Uterus (tissue), 2 donors: ENCODE measurements at regions not wholly inside any gene's neighbourhood (a gene's known extent, or its start where the extent isn't known, plus 50 kb on each side); places are given as distances from the start of the nearest gene placed in this dataset.

Experiments
- POLR2A ChIP-seq, 2 donors: fragments of 450-650 bp; IDR thresholded peaks; one replicate each; pipeline ENCODE4 v1.6.1; 2016; ENCODE audit warnings: antibody characterized with exemption in 2 of 2, mild to moderate bottlenecking in 1 of 2, moderate library complexity in 1 of 2
- TF ChIP-seq, protein P1 (sequence below), 4 experiments: fragments of 200-600 bp in 2 of 4; fragments of 450-650 bp in 2 of 4; sonication (generic) in 2 of 4; IDR thresholded peaks; one replicate each; pipeline ENCODE4 v1.5.1; 2016 to 2019; ENCODE audit warnings: antibody characterized with exemption in 4 of 4, mild to moderate bottlenecking in 2 of 4, moderate library complexity in 1 of 4

GRCh38 chr9:126153382-126153781 lies 173.2 kb upstream of the MVB12B start:
- TF ChIP-seq, protein P1, sequence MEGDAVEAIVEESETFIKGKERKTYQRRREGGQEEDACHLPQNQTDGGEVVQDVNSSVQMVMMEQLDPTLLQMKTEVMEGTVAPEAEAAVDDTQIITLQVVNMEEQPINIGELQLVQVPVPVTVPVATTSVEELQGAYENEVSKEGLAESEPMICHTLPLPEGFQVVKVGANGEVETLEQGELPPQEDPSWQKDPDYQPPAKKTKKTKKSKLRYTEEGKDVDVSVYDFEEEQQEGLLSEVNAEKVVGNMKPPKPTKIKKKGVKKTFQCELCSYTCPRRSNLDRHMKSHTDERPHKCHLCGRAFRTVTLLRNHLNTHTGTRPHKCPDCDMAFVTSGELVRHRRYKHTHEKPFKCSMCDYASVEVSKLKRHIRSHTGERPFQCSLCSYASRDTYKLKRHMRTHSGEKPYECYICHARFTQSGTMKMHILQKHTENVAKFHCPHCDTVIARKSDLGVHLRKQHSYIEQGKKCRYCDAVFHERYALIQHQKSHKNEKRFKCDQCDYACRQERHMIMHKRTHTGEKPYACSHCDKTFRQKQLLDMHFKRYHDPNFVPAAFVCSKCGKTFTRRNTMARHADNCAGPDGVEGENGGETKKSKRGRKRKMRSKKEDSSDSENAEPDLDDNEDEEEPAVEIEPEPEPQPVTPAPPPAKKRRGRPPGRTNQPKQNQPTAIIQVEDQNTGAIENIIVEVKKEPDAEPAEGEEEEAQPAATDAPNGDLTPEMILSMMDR (IDR thresholded peaks at IDR 0.05) = no peak
- no peak for TF ChIP-seq POLR2A (IDR thresholded peaks at IDR 0.05)
